SK-N-SH (cell line): ENCODE measurements at regions not wholly inside any gene's neighbourhood (a gene's known extent, or its start where the extent isn't known, plus 50 kb on each side); places are given as distances from the start of the nearest gene placed in this dataset.

Experiments
- CTCF ChIA-PET: fragments of 300-600, 350-600 bp; formaldehyde crosslinking; extraction: SDS; loops from one replicate; lab custom pipeline; 2021; lab: Yijun Ruan, JAX
- POLR2A ChIA-PET: fragments of 350-600 bp; sonication (Branson Sonifier 250); formaldehyde crosslinking; extraction: SDS; loops from one replicate; lab custom pipeline; 2020; ENCODE audit warnings: antibody characterized with exemption, inconsistent platforms; lab: Yijun Ruan, JAX
- DNase-seq: peaks from one replicate; pipeline ENCODE4 v3.0.0; 2012
- H2AFZ ChIP-seq: fragments of 200-600 bp; sonication (generic); 2 replicates; pipeline ENCODE4 v1.8.1; 2016; ENCODE audit warnings: antibody characterized with exemption, mild to moderate bottlenecking, low read depth
- H3F3A ChIP-seq: fragments of 200-600 bp; sonication (generic); replicated peaks from 2 replicates; pipeline ENCODE3; 2016; ENCODE audit warnings: antibody characterized with exemption, mild to moderate bottlenecking; ENCODE audit not compliant: insufficient read depth
- H3K27ac ChIP-seq, 2 experiments: fragments of 200-500 bp in 1 of 2; fragments of 200-600 bp in 1 of 2; sonication (Bioruptor generic) in 1 of 2; sonication (generic), shearing (Covaris generic) in 1 of 2; 2 replicates each; pipeline versions ENCODE4 v1.5.1 to v1.6.1; 2014 to 2016; ENCODE audit warnings: low read depth in 2 of 2, inconsistent platforms in 1 of 2, low read length in 1 of 2, mild to moderate bottlenecking in 1 of 2, mixed read lengths in 1 of 2
- H3K27me3 ChIP-seq: fragments of 200-600 bp; sonication (generic), shearing (Covaris generic); 2 replicates; pipeline ENCODE4 v1.6.1; 2016; ENCODE audit warnings: mixed run types; ENCODE audit not compliant: insufficient read depth
- H3K36me3 ChIP-seq, 2 experiments: fragments of 200-500 bp in 1 of 2; fragments of 200-600 bp in 1 of 2; sonication (Bioruptor generic) in 1 of 2; sonication (generic) in 1 of 2; replicated peaks in 1 of 2; 2 replicates each; pipeline versions ENCODE3 to v1.5.1; 2014 to 2016; ENCODE audit warnings: low read length in 1 of 2, mild to moderate bottlenecking in 1 of 2; ENCODE audit not compliant: insufficient read depth in 2 of 2, control insufficient read depth in 1 of 2
- H3K4me1 ChIP-seq, 2 experiments: fragments of 200-500 bp in 1 of 2; fragments of 200-600 bp in 1 of 2; sonication (Bioruptor generic) in 1 of 2; sonication (generic), shearing (Covaris generic) in 1 of 2; 2 replicates each; pipeline versions ENCODE4 v1.5.1 to v1.6.1; 2014 to 2016; ENCODE audit warnings: low read depth in 1 of 2, low read length in 1 of 2, mixed run types in 1 of 2; ENCODE audit not compliant: insufficient read depth in 2 of 2, control insufficient read depth in 1 of 2
- H3K4me2 ChIP-seq: fragments of 200-600 bp; sonication (generic), shearing (Covaris generic); 2 replicates; pipeline ENCODE4 v1.6.1; 2017; ENCODE audit warnings: mixed run types
- H3K4me3 ChIP-seq, 2 experiments: fragments of 200-500 bp in 1 of 2; fragments of 200-600 bp in 1 of 2; sonication (Bioruptor generic) in 1 of 2; sonication (generic), shearing (Covaris generic) in 1 of 2; 2 replicates each; pipeline versions ENCODE4 v1.5.1 to v1.8.1; 2014 to 2016; ENCODE audit warnings: low read depth in 2 of 2, inconsistent platforms in 1 of 2, low read length in 1 of 2, mild to moderate bottlenecking in 1 of 2, mixed read lengths in 1 of 2, moderate library complexity in 1 of 2
- H3K79me2 ChIP-seq: fragments of 200-600 bp; sonication (generic); 2 replicates; pipeline ENCODE4 v1.8.1; 2017; ENCODE audit warnings: mild to moderate bottlenecking; ENCODE audit not compliant: insufficient read depth
- H3K9ac ChIP-seq: fragments of 200-600 bp; sonication (generic); 2 replicates; pipeline ENCODE4 v1.6.1; 2017; ENCODE audit warnings: mixed run types
- H3K9me2 ChIP-seq: fragments of 200-600 bp; sonication (generic); 2 replicates; pipeline ENCODE4 v1.6.1; 2017; ENCODE audit warnings: mixed run types
- H3K9me3 ChIP-seq: fragments of 200-600 bp; sonication (generic); 2 replicates; pipeline ENCODE4 v1.6.1; 2017; ENCODE audit warnings: mixed run types, mild to moderate bottlenecking, moderate library complexity
- H4K20me1 ChIP-seq: fragments of 200-600 bp; sonication (generic); 2 replicates; pipeline ENCODE4 v1.6.1; 2017; ENCODE audit warnings: mild to moderate bottlenecking, mixed run types; ENCODE audit not compliant: insufficient read depth
- ELF1 ChIP-seq: IDR thresholded peaks from 2 replicates; pipeline ENCODE4 v1.4.0; 2012
- EZH2phosphoT487 ChIP-seq: fragments of 200-600 bp; sonication (generic); IDR thresholded peaks from 2 replicates; pipeline ENCODE4 v1.6.1; 2017; ENCODE audit warnings: low read depth, mixed run types, mild to moderate bottlenecking, antibody characterized with exemption, moderate library complexity, borderline replicate concordance
- FOXM1 ChIP-seq: IDR thresholded peaks from 2 replicates; pipeline ENCODE4 v1.4.0; 2012; ENCODE audit warnings: low read depth, mild to moderate bottlenecking
- IRF3 ChIP-seq: fragments of 150-350 bp; IDR thresholded peaks from 2 replicates; pipeline ENCODE4 v1.6.1; 2016; ENCODE audit warnings: mild to moderate bottlenecking, low read depth, low read length
- JUND ChIP-seq: IDR thresholded peaks from 2 replicates; pipeline ENCODE4 v1.4.0; 2012
- NFIC ChIP-seq: IDR thresholded peaks from 2 replicates; pipeline ENCODE4 v1.4.0; 2012; ENCODE audit warnings: borderline replicate concordance
- NRF1 ChIP-seq: IDR thresholded peaks from 2 replicates; pipeline ENCODE4 v1.6.1; 2012; ENCODE audit warnings: low read depth, mild to moderate bottlenecking, low read length
- PBX3 ChIP-seq: IDR thresholded peaks from 2 replicates; pipeline ENCODE4; 2012
- POLR2AphosphoS5 ChIP-seq: IDR thresholded peaks from 2 replicates; pipeline ENCODE4 v1.6.1; 2012; ENCODE audit warnings: low read depth, low read length
- RAD21 ChIP-seq: IDR thresholded peaks from 2 replicates; pipeline ENCODE4 v1.6.1; 2012; ENCODE audit warnings: mild to moderate bottlenecking, low read length
- RFX5 ChIP-seq: IDR thresholded peaks from 2 replicates; pipeline ENCODE4 v1.6.1; 2012; ENCODE audit warnings: mild to moderate bottlenecking, improper control_type of control experiment, low read length
- SMC3 ChIP-seq: IDR thresholded peaks from 2 replicates; pipeline ENCODE4 v1.6.1; 2012; ENCODE audit warnings: low read depth, low read length, improper control_type of control experiment
- TEAD4 ChIP-seq: IDR thresholded peaks from 2 replicates; pipeline ENCODE4 v1.4.0; 2012; ENCODE audit warnings: mild to moderate bottlenecking, borderline replicate concordance; ENCODE audit not compliant: insufficient read depth
- USF1 ChIP-seq: IDR thresholded peaks from 2 replicates; pipeline ENCODE4 v1.4.0; 2012; ENCODE audit warnings: low read depth, borderline replicate concordance
- WGBS: methylation state at CpG from one replicate; pipeline ENCODE4 v1.1.6; 2017; ENCODE audit warnings: low lambda C conversion rate; 5-methylcytosine and 5-hydroxymethylcytosine counted together
- TF ChIP-seq, protein P1 (sequence below): IDR thresholded peaks from 2 replicates; pipeline ENCODE4 v1.4.0; 2012; ENCODE audit warnings: low read depth
- TF ChIP-seq, protein P2 (sequence below): IDR thresholded peaks from 2 replicates; pipeline ENCODE4 v1.6.1; 2012; ENCODE audit warnings: mild to moderate bottlenecking, low read depth, low read length, moderate library complexity
- TF ChIP-seq, protein P3 (sequence below): fragments of 200-600 bp; sonication (generic); IDR thresholded peaks from 2 replicates; pipeline ENCODE4 v1.6.1; 2017; ENCODE audit warnings: antibody characterized with exemption, mild to moderate bottlenecking, moderate library complexity

GRCh38 chr6:56713254-56713672, 70.6 kb upstream of the DST start (continued):
- peak; percentile 63 for TF ChIP-seq NFIC

DNA sequence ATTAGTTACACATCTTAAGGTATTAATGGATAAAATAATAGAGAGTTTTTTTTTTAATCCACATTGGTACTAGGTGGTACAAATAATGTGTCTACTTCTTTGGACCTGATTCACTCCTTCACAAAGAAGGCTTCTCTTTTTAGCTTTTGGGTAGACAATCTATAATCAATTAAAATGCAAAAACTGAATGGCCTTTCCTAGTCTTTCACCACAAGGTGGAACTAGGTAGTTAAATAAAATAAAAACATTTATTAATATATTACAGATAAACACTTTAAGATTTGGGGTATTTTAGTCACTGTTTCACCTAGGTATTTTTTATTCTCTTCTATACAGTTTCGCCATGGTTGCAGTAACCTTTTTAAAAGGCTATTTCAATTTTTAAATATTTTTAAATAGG, 68.3 kb upstream of the DST start:
- Histone ChIP-seq H3K9ac (no peak overlapping the region), H3K36me3 (no peaks in the 10 kb centered on the region), H3K9me2 (no peaks in the 10 kb centered on the region), H3K4me2 (no peak overlapping the region), H3K79me2 (peaks cover 89% of the 10 kb centered on the region), H3K9me3 (no peaks in the 10 kb centered on the region), H3K27me3 (no peaks in the 10 kb centered on the region), H3K27ac (peak overlapping the region in 1 of 2 experiments; percentile 93; a peak in 1 of 4 replicates), H3K4me1 (peaks cover 16 to 46% of the 10 kb centered on the region in 2 experiments), H3F3A (peaks cover 61% of the 10 kb centered on the region), H3K4me3 (no peak overlapping the region), H2AFZ (no peak overlapping the region), H4K20me1 (no peaks in the 10 kb centered on the region; the same call in 1 of the 2 replicates)
- ChIA-PET POLR2A (no interaction called here), CTCF (interaction anchor here (1.0 to 9.3 kb wide), 7 partner anchors 12 to 142 kb away, joined by 3 to 120 read pairs (median 6); no protein-coding TSS in a partner anchor)
- no peak for DNase-seq
- 100% methylated on average over 1 of the region's 1 CpG for WGBS
- TF ChIP-seq, protein P1, sequence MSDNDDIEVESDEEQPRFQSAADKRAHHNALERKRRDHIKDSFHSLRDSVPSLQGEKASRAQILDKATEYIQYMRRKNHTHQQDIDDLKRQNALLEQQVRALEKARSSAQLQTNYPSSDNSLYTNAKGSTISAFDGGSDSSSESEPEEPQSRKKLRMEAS, result no peak
- TF ChIP-seq FOXM1, result no peak
- 0 out of 2 replicates have a peak, but pooled peaks have one; percentile 2 for TF ChIP-seq RAD21

- no peak for DNase-seq
- no peak overlapping the region; the same call in 1 of the 2 replicates for H3K9ac ChIP-seq
- H3K4me1 ChIP-seq, result peaks cover 6 to 40% of the 10 kb centered on the region in 2 experiments
- WGBS, result 93% methylated on average over 4 of the region's 4 CpGs
- H3K4me3 ChIP-seq, result no peak overlapping the region
- no peaks in the 10 kb centered on the region for H3K9me3 ChIP-seq
- peaks cover 48% of the 10 kb centered on the region for H3F3A ChIP-seq
- H3K79me2 ChIP-seq, result peaks cover 95% of the 10 kb centered on the region
- peak overlapping the region; percentile 71 for H3K4me2 ChIP-seq
- POLR2A ChIA-PET, result interaction anchor here (1.4 kb wide), 1 partner anchor 142 kb away, joined by 5 read pairs; no protein-coding TSS in a partner anchor
- H2AFZ ChIP-seq, result no peak overlapping the region
- peak overlapping the region in 1 of 2 experiments; percentile 93 for H3K27ac ChIP-seq
- H3K27me3 ChIP-seq, result no peaks in the 10 kb centered on the region
- H3K9me2 ChIP-seq, result no peaks in the 10 kb centered on the region
- no peaks in the 10 kb centered on the region for H3K36me3 ChIP-seq
- H4K20me1 ChIP-seq, result no peaks in the 10 kb centered on the region; the same call in 1 of the 2 replicates
- CTCF ChIA-PET, result interaction anchor here (0.6 to 9.3 kb wide), 33 partner anchors 9 to 366 kb away, joined by 3 to 120 read pairs (median 4); partner anchors contain the start of gene DST
- TF ChIP-seq JUND, result no peak
- TF ChIP-seq SMC3, result no peak
- no peak for TF ChIP-seq RFX5
- no peak for TF ChIP-seq ELF1
- TF ChIP-seq, protein P2, sequence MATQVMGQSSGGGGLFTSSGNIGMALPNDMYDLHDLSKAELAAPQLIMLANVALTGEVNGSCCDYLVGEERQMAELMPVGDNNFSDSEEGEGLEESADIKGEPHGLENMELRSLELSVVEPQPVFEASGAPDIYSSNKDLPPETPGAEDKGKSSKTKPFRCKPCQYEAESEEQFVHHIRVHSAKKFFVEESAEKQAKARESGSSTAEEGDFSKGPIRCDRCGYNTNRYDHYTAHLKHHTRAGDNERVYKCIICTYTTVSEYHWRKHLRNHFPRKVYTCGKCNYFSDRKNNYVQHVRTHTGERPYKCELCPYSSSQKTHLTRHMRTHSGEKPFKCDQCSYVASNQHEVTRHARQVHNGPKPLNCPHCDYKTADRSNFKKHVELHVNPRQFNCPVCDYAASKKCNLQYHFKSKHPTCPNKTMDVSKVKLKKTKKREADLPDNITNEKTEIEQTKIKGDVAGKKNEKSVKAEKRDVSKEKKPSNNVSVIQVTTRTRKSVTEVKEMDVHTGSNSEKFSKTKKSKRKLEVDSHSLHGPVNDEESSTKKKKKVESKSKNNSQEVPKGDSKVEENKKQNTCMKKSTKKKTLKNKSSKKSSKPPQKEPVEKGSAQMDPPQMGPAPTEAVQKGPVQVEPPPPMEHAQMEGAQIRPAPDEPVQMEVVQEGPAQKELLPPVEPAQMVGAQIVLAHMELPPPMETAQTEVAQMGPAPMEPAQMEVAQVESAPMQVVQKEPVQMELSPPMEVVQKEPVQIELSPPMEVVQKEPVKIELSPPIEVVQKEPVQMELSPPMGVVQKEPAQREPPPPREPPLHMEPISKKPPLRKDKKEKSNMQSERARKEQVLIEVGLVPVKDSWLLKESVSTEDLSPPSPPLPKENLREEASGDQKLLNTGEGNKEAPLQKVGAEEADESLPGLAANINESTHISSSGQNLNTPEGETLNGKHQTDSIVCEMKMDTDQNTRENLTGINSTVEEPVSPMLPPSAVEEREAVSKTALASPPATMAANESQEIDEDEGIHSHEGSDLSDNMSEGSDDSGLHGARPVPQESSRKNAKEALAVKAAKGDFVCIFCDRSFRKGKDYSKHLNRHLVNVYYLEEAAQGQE, result no peak
- no peak for TF ChIP-seq IRF3
- no peak for TF ChIP-seq POLR2AphosphoS5
- TF ChIP-seq NFIC, result no peak
- TF ChIP-seq, protein P3, sequence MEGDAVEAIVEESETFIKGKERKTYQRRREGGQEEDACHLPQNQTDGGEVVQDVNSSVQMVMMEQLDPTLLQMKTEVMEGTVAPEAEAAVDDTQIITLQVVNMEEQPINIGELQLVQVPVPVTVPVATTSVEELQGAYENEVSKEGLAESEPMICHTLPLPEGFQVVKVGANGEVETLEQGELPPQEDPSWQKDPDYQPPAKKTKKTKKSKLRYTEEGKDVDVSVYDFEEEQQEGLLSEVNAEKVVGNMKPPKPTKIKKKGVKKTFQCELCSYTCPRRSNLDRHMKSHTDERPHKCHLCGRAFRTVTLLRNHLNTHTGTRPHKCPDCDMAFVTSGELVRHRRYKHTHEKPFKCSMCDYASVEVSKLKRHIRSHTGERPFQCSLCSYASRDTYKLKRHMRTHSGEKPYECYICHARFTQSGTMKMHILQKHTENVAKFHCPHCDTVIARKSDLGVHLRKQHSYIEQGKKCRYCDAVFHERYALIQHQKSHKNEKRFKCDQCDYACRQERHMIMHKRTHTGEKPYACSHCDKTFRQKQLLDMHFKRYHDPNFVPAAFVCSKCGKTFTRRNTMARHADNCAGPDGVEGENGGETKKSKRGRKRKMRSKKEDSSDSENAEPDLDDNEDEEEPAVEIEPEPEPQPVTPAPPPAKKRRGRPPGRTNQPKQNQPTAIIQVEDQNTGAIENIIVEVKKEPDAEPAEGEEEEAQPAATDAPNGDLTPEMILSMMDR, result no peak
- no peak for TF ChIP-seq EZH2phosphoT487
- TF ChIP-seq TEAD4, result no peak
- TF ChIP-seq USF1, result no peak
- no peak for TF ChIP-seq PBX3
- no peak for TF ChIP-seq NRF1
Measured at GRCh38 chr6:56709650-56710049, 67.0 kb upstream of the DST start.
